NCI-H748 (cell line): ENCODE measurements at regions not wholly inside any gene's neighbourhood (a gene's known extent, or its start where the extent isn't known, plus 50 kb on each side); places are given as distances from the start of the nearest gene placed in this dataset.
"Not testable (repeated sequence)": the region's sequence is repeated elsewhere in the genome, so short reads cannot be mapped to it uniquely, and the experiment has no call there.

Experiments used
- DNase-seq: peaks from one replicate; lab custom pipeline; 2025; ENCODE audit not compliant: unreplicated experiment; lab: John Stamatoyannopoulos, UW

DNA sequence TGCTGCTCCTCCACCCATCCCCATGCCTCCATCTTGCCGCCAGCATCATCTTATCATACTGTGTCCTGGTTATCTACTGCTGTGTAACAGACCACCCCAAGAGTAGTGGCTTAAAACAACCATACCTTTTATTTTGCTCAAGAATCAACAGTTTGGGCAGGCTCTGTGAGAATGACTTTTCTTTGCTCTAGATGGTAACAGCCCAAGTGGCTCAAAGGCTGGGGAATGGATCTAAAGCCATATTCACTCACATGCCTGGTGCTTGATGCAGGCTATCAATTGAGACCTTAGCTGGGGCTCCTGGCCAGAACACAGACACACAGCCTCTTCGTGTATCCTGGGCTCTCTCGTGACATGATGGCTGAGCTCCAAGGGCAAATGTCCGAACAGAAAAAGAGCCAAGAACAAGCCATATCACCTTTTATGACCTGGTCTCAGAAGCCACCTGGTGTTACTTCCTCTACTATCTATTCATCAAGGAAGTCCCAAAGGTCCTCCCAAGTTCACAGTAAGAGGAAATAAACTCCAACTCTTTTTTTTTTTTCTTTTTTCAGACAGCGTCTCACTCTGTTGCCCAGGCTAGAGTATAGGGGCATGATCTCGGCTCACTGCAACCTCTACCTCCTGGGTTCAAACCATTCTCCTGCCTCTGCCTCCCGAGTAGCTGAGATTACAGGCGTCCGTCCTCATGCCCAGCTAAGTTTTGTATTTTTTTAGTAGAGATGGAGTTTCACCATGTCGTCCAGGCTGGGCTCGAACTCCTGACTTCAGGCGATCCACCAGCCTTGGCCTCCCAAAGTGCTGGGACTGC lies 159.3 kb upstream of the JARID2 start:
- no peak for DNase-seq

GRCh38 chr6:15087186-15087589 lies 158.7 kb upstream of the JARID2 start:
- no peak for DNase-seq

GRCh38 chr6:15088904-15089568 lies 156.8 kb upstream of the JARID2 start:
- no peak for DNase-seq

DNA sequence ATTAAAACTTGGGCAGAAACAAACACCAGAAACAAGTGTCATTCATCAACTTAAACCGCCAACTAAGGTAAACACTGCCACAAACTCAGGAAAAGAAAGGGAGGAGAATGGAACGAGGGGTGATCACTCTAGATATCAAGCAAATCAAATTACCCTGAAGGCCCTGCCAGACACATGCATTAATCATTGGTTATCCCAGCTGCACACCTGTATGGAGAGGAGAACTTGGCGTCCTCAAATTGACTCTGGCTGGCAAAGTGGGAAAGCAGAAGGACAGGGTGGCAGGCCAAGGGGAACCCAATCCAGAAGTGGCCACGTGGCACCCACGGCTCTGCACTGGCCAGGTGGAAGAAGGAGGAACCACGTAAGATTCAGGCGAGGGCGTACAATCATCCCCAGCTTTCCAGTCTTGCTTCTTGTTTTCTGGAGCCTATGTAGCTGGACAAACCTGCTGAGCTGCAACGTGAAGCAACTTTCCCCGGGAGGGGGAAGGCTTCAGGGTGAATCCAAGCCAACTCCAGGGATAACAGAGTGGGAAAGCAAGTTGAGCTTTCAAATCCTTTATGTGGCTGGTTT lies 156.2 kb upstream of the JARID2 start:
- no peak for DNase-seq

GRCh38 chr6:15090145-15090579 lies 155.7 kb upstream of the JARID2 start:
- DNase-seq = no peak

- DNase-seq = peak; percentile 27
These were observed 155.0 kb upstream of the JARID2 start for GRCh38 chr6:15090745-15091384.

GRCh38 chr6:15096894-15097837 lies 148.7 kb upstream of the JARID2 start:
- no peak for DNase-seq

DNA sequence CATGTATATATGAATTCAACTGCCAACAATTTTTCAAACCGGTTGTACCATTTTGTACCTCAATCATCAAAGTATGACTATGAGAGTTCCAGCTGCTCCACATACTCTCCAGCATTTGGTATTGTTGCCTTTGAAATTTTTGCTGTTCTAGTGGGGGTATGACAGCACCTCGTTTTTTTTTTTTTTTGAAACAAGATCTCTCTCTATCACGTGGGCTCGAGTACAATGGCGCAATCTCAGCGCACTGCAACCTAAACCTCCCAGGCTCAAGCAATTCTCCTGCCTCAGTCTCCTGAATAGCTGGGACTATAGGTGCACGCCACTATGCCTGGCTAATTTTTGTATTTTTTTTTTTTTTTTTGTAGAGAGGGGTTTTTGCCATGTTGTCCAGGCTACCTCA lies 144.7 kb upstream of the JARID2 start:
- no peak for DNase-seq

DNA sequence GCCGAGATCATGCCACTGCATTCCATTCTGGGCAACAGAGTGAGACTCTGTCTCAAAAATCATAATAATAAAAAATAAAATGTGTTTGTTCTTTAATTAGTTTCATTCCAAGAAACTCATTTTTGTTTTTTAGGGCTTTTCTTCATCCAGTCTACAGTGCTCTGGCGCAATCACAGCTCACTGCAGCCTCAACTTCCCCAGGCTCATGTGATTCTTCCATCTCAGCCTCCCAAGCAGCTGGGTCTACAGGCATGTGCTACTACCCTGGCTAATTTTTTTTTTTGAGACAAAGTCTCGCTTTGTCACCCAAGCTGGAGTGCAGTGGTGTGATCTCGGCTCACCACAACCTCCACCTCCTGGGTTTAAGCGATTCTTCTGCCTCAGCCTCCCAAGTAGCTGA lies 143.6 kb upstream of the JARID2 start:
- no peak for DNase-seq

DNA sequence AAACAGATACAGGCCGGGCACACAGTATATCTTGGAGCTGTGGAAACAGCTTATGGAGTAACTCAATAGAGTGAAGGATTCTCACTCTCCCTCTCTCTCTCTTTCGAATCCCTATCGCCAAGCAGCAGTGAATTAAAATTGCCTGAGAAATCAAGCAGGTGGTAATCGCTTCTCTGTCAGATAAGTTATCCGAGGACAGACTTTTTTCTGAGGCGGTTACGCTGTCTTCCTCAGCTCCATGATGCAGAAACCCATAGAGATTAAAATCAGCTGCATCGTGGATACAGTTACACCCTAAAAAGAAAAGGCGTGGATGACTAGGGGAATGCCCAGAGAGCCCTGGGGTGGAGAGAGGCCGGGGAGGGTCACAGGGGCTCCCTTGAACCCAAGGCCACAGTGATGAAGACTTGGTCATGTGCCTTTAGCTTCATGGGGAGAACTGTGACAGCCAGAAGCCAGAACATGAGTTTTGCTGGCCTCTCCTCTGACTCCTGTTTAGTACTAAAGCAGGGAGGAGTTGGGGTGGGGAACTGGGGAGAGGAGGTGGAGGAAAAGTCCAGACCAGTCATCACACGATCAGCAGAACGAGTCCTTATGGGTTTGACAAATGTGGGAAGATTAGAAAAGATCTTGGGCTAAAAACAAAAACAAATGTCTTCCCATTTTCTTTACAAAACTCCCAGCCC lies 138.8 kb upstream of the JARID2 start:
- DNase-seq = no peak

- no peak for DNase-seq
These were observed 138.1 kb upstream of the JARID2 start for GRCh38 chr6:15107644-15108382.

DNA sequence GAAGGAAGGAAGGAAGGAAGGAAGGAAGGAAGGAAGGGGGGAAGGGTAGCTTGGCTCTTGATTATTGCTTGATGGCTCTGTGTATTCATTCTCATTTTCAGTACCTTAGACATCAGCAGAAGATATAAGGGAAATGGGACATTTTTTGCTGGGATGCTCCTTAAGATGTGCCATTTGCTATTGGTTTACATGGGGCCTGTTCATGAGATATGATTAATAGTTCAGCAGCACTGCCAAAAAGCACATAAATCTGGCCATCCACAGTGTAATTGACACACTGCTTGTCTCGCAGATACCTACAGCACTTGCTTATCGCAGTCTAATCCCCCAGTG lies 137.5 kb upstream of the JARID2 start:
- DNase-seq = no peak

DNA sequence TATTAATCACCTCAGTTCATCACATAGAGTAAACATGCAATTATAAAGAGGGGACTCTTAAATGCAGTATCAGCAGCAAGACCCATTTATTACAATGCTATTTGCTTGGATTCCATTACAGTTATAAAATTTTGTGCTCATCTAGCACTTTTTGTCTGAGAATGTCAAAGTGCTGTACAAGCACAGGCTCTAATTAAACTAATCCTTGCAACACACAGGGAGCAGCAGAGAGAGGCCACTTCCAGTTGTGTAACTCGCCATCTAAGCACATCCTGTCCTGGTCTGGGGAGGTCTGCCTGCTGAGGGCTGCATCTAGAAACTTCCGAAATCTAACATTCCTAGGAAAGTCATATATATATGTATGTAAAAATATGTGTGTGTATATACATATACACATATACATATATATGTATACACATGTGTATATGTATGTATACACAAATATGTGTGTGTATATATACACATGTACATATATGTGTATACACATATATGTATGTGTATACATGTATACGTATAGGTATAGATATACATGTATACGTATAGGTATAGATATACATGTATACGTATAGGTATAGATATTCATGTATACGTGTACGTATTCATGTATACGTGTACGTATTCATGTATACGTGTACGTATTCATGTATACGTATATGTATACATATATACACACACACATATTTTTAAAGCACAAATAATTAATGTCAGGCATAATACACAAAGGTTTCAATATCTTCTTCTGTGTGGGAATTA lies 136.4 kb upstream of the JARID2 start:
- DNase-seq = no peak

GRCh38 chr6:15110726-15111354 lies 135.0 kb upstream of the JARID2 start:
- DNase-seq = peak; percentile 67

DNA sequence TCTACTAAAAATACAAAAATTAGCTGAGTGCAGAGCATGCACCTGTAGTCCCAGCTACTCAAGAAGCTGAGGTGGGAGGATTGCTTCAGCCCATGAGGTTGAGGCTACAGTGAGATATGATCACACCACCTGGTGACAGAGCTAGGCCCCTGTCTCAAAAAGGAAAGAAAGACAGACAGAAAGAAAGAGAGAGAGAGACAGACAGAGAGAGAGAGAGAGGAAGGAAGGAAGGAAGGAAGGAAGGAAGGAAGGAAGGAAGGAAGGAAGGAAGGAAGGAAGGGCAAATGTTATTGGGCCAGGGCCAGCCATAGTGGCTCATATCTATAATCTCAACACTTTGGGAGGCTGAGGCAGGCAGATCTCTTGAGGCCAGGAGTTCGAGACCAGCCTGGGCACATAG lies 134.3 kb upstream of the JARID2 start:
- DNase-seq = not testable (repeated sequence)

DNA sequence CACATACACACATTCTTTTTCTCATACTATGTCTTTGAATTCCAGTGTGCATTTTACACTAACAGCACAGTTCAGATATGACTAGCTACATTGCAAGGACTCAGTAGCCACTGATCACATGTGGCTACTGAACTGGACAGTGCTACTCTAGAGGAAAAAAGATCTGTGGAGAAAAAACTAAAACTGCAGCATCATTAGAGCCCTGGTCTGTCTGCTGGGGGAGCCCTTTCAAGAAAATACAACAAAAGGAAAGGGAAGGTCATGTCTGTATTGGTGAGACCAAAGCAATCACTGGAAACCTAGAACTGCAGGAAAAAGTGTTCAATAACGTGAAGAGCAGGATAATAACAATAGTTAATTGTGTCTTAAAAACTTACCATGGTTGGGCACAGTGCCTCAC lies 132.3 kb upstream of the JARID2 start:
- DNase-seq = no peak

GRCh38 chr6:15114061-15114460 lies 131.8 kb upstream of the JARID2 start:
- DNase-seq = no peak

- no peak for DNase-seq
These were observed 129.0 kb upstream of the JARID2 start for GRCh38 chr6:15116889-15117288.
